Lung (tissue), 11 donors: ENCODE measurements at regions not wholly inside any gene's neighbourhood (a gene's known extent, or its start where the extent isn't known, plus 50 kb on each side); places are given as distances from the start of the nearest gene placed in this dataset.

Experiments used
- ATAC-seq: fragments of 200-7000 bp; cut with Tn5 transposase; one replicate; pipeline ENCODE4 v1.9.1; 2020; ENCODE audit warnings: moderate number of reproducible peaks; ENCODE audit not compliant: insufficient read depth, low FRiP score
- DNase-seq, 3 donors: peaks; one replicate each; pipeline ENCODE4 v3.0.0-alpha.2; 2013 to 2017
- H3K27ac ChIP-seq, 2 donors: one replicate each; pipeline ENCODE4 v1.5.1; 2013; ENCODE audit warnings: mild to moderate bottlenecking in 2 of 2, moderate library complexity in 2 of 2, control low read depth in 1 of 2, inconsistent platforms in 1 of 2, low read depth in 1 of 2, low read length in 1 of 2
- H3K27me3 ChIP-seq, 3 donors: one replicate each; pipeline ENCODE4 v1.5.1; 2013; ENCODE audit warnings: low read length in 2 of 3; ENCODE audit not compliant: control insufficient read depth in 3 of 3, insufficient read depth in 3 of 3
- H3K36me3 ChIP-seq, 4 donors: one replicate each; pipeline ENCODE4 v1.5.1; 2013; ENCODE audit warnings: low read length in 4 of 4, mild to moderate bottlenecking in 1 of 4, moderate library complexity in 1 of 4; ENCODE audit not compliant: control insufficient read depth in 4 of 4, insufficient read depth in 4 of 4
- H3K4me1 ChIP-seq, 5 donors: one replicate each; pipeline ENCODE4 v1.5.1; 2013; ENCODE audit warnings: low read length in 5 of 5, mild to moderate bottlenecking in 2 of 5, moderate library complexity in 1 of 5; ENCODE audit not compliant: control insufficient read depth in 5 of 5, insufficient read depth in 5 of 5
- H3K4me3 ChIP-seq: one replicate; pipeline ENCODE4 v1.5.1; 2013; ENCODE audit warnings: mild to moderate bottlenecking, control low read depth, moderate library complexity
- H3K9ac ChIP-seq, 2 donors: one replicate each; pipeline ENCODE4 v1.5.1; 2013; ENCODE audit warnings: low read length in 2 of 2, control low read depth in 1 of 2; ENCODE audit not compliant: insufficient read depth in 1 of 2
- H3K9me3 ChIP-seq, 4 donors: one replicate each; pipeline ENCODE4 v1.5.1; 2013; ENCODE audit warnings: low read length in 3 of 4, mild to moderate bottlenecking in 1 of 4, moderate library complexity in 1 of 4; ENCODE audit not compliant: control insufficient read depth in 4 of 4, insufficient read depth in 3 of 4
- CTCF ChIP-seq: IDR thresholded peaks from 2 replicates; pipeline ENCODE4 v1.5.1; 2012; ENCODE audit warnings: mild to moderate bottlenecking; ENCODE audit errors: control extremely low read depth, extremely low read depth
- WGBS, 2 donors: extraction: QIAGEN DNeasy Blood & Tissue Kit; methylation state at CpG; one replicate each; pipeline ENCODE4 v1.1.7; 2013; 5-methylcytosine and 5-hydroxymethylcytosine counted together
- donor health status: control.
- donor health status: control.
- donor health status: Bipolar disorder and iron deficiency.
- donor health status: healthy.
- donor health status: DM: yes; HTN: yes; CAD: no.

- no peak for TF ChIP-seq CTCF
- Histone ChIP-seq H3K36me3 (no peaks in the 10 kb centered on the region), H3K27me3 (no peaks in the 10 kb centered on the region), H3K27ac (no peak overlapping the region), H3K4me3 (no peak overlapping the region), H3K9me3 (no peaks in the 10 kb centered on the region), H3K9ac (no peak overlapping the region), H3K4me1 (no peaks in the 10 kb centered on the region)
- 97% methylated on average over 1 of the region's 1 CpG for WGBS, 2 donors
- DNase-seq, result no peak
- no peak for ATAC-seq
Measured at GRCh38 chr6:119552021-119552420, 202.5 kb upstream of the MAN1A1 start.

GRCh38 chr6:119547024-119547423, 197.5 kb upstream of the MAN1A1 start:
- no peaks in the 10 kb centered on the region for H3K36me3 ChIP-seq
- 77 to 84% methylated on average over 3 of the region's 3 CpGs for WGBS, 2 donors
- ATAC-seq (no peak), DNase-seq (no peak)
- H3K4me1 ChIP-seq, result no peaks in the 10 kb centered on the region
- H3K9ac ChIP-seq, result no peak overlapping the region
- H3K27me3 ChIP-seq, result no peaks in the 10 kb centered on the region
- H3K9me3 ChIP-seq, result no peaks in the 10 kb centered on the region
- H3K4me3 ChIP-seq, result no peak overlapping the region
- TF ChIP-seq CTCF, result no peak
- no peak overlapping the region for H3K27ac ChIP-seq

DNA sequence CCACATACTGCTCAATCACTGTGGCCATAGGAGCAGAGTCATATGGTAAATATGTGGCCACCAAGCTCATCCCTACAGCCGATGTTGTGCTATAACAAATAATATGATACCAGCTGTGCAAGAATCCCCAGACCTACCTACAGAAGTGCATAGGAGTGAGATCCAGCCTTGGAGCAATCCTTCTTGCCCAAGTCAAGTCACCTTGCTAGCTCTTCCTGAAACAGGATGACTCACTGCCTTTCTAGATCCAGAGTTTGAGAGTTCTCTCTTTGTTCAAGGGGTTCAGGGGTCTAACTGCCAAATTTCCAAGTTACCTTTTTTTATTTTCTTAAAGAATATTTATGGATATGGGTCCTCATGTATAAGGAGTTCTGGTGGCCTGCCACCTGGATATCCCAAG, 195.7 kb upstream of the MAN1A1 start:
- DNase-seq (no peak), ATAC-seq (no peak)
- H3K4me3 ChIP-seq, result no peak overlapping the region
- no peak for TF ChIP-seq CTCF
- no peak overlapping the region for H3K9ac ChIP-seq
- H3K27ac ChIP-seq, result no peak overlapping the region
- WGBS, 2 donors, result 97 to 100% methylated on average over 1 of the region's 1 CpG
- H3K9me3 ChIP-seq, result no peaks in the 10 kb centered on the region
- H3K4me1 ChIP-seq, result peaks cover 0 to 3% (median 0%) of the 10 kb centered on the region in 5 donors
- H3K27me3 ChIP-seq, result no peaks in the 10 kb centered on the region
- no peaks in the 10 kb centered on the region for H3K36me3 ChIP-seq
